Gastroesophageal sphincter (tissue), 3 donors: ENCODE measurements at regions not wholly inside any gene's neighbourhood (a gene's known extent, or its start where the extent isn't known, plus 50 kb on each side); places are given as distances from the start of the nearest gene placed in this dataset.

Source experiments
- POLR2AphosphoS5 ChIP-seq: sonication (generic); formaldehyde crosslinking; IDR thresholded peaks from one replicate; pipeline ENCODE4 v1.6.1; 2017; ENCODE audit warnings: antibody characterized with exemption
- TF ChIP-seq, protein P1 (sequence below), 4 experiments: fragments of 200-600 bp in 2 of 4; fragments of 450-650 bp in 2 of 4; sonication (generic) in 1 of 4; IDR thresholded peaks; one replicate each; pipeline ENCODE4 v1.5.1; 2017 to 2019; ENCODE audit warnings: antibody characterized with exemption in 4 of 4, mild to moderate bottlenecking in 2 of 4, moderate library complexity in 2 of 4

DNA sequence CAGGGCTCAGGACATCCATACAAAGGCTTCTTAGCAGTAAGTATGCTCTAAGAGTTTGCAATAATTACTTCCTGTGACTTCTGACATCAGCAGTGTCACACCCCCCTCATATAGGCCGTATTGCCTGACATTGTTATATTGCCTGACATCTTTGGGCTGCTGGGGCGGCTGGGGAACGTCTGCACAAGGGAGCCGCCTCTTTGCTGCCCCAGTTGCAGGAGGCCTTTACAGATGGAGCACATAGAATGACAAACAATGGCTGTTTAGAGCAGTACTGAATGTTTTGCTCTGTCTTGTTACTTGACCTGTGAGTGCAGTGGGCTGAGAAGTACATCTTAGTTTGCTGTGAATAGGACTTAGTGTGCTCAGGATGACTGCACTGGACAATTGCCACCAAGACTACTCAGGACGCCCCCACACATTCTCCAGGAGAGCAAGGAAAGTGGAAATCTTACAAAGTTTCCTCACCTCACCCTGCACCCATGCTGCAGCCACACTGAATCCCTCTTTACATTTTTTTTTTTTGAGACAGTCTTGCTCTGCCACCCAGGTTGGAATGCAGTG, 65.4 kb upstream of the SPOCK1 start:
- TF ChIP-seq, protein P1, sequence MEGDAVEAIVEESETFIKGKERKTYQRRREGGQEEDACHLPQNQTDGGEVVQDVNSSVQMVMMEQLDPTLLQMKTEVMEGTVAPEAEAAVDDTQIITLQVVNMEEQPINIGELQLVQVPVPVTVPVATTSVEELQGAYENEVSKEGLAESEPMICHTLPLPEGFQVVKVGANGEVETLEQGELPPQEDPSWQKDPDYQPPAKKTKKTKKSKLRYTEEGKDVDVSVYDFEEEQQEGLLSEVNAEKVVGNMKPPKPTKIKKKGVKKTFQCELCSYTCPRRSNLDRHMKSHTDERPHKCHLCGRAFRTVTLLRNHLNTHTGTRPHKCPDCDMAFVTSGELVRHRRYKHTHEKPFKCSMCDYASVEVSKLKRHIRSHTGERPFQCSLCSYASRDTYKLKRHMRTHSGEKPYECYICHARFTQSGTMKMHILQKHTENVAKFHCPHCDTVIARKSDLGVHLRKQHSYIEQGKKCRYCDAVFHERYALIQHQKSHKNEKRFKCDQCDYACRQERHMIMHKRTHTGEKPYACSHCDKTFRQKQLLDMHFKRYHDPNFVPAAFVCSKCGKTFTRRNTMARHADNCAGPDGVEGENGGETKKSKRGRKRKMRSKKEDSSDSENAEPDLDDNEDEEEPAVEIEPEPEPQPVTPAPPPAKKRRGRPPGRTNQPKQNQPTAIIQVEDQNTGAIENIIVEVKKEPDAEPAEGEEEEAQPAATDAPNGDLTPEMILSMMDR (IDR thresholded peaks at IDR 0.05) = no peak
- no peak for TF ChIP-seq POLR2AphosphoS5
